Gastrocnemius medialis (tissue), 4 donors: ENCODE measurements at regions not wholly inside any gene's neighbourhood (a gene's known extent, or its start where the extent isn't known, plus 50 kb on each side); places are given as distances from the start of the nearest gene placed in this dataset.

Experiments
- ATAC-seq, 2 donors: fragments of 150-250 bp; one replicate each; pipeline ENCODE4 v1.9.1; 2016
- DNase-seq, 2 donors: peaks; one replicate each; pipeline ENCODE4 v3.0.0-alpha.2; 2019
- H3K27ac ChIP-seq, 4 donors: fragments of 200-600 bp; sonication (generic); 1 replicate in 1 of 4; 2 replicates in 3 of 4; pipeline ENCODE4 v1.5.1; 2016 to 2018; ENCODE audit warnings: mild to moderate bottlenecking in 2 of 4, moderate library complexity in 1 of 4
- H3K27me3 ChIP-seq, 3 donors: fragments of 200-600 bp; sonication (generic) in 2 of 3; 1 replicate in 1 of 3; 2 replicates in 2 of 3; pipeline versions ENCODE4 v1.5.1 to v1.6.0; 2016 to 2019; ENCODE audit warnings: mild to moderate bottlenecking in 1 of 3, moderate library complexity in 1 of 3
- H3K36me3 ChIP-seq, 2 donors: fragments of 200-600 bp; sonication (generic) in 1 of 2; one replicate each; pipeline ENCODE4 v1.5.1; 2017 to 2018
- H3K4me1 ChIP-seq, 2 donors: fragments of 200-600 bp; sonication (generic) in 1 of 2; one replicate each; pipeline ENCODE4 v1.5.1; 2016 to 2017; ENCODE audit warnings: mild to moderate bottlenecking in 2 of 2
- H3K4me3 ChIP-seq, 4 donors: fragments of 200-600 bp; sonication (generic) in 3 of 4; 1 replicate in 1 of 4; 2 replicates in 3 of 4; pipeline ENCODE4 v1.5.1; 2016 to 2019; ENCODE audit warnings: mild to moderate bottlenecking in 2 of 4
- H3K9me3 ChIP-seq, 3 donors: fragments of 200-600 bp; sonication (generic) in 2 of 3; 1 replicate in 1 of 3; 2 replicates in 2 of 3; pipeline ENCODE4 v1.5.1; 2016 to 2019
- POLR2A ChIP-seq, 2 donors: fragments of 450-650 bp; IDR thresholded peaks; one replicate each; pipeline ENCODE4 v1.6.1; 2017; ENCODE audit warnings: antibody characterized with exemption in 2 of 2, mild to moderate bottlenecking in 2 of 2, moderate library complexity in 2 of 2
- in situ Hi-C, 4 donors: fragments of 200-750 bp; cut with MboI; loops; one replicate each; pipeline versions ENCODE4 v1.15.0 to v1.8.0; 2017; ENCODE audit warnings: low sequenced_read_pairs in 4 of 4
- intact Hi-C: fragments of 100-400 bp; cut with DNase I; formaldehyde crosslinking; loops from one replicate; pipeline ENCODE4 v1.15.1; 2023; ENCODE audit warnings: low total_unique reads
- TF ChIP-seq, protein P1 (sequence below), 5 experiments: fragments of 450-650 bp in 3 of 5; fragments of 200-600 bp in 2 of 5; sonication (generic) in 2 of 5; IDR thresholded peaks in 4 of 5; conservative IDR thresholded peaks in 1 of 5; 1 replicate in 4 of 5; 2 replicates in 1 of 5; pipeline ENCODE4 v1.5.1; 2016 to 2019; ENCODE audit warnings: antibody characterized with exemption in 5 of 5, mild to moderate bottlenecking in 3 of 5, moderate library complexity in 3 of 5

DNA sequence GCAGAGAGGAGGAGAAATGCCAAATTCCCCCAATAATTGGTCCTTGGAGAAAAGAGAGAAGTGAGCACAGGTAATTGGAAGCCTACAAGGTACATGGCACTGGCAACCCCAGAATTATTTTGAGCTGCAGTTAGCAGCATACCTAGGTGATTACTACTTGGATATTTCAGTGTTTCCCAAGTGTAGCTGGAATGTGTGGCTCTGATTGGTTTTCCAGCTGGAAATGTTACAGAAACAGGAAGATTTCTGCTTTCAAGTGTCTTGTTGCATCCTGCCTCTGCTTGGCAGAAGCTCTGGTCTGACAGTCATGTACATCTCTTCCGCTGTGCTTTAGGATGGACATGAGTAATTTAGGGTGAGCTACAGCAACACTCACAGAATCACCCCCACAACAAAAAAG lies 262.1 kb downstream of the ENC1 start:
- H3K4me3 ChIP-seq, result no peak overlapping the region
- H3K36me3 ChIP-seq, result no peaks in the 10 kb centered on the region
- H3K4me1 ChIP-seq, result peaks cover 50 to 55% of the 10 kb centered on the region in 2 donors
- in situ Hi-C loops (no loop called here), intact Hi-C loops (loop anchor here (1.0 kb wide), 1 partner anchor 27 kb away; no protein-coding TSS in a partner anchor)
- TF ChIP-seq POLR2A (IDR thresholded peaks at IDR 0.05), result no peak
- TF ChIP-seq, protein P1, sequence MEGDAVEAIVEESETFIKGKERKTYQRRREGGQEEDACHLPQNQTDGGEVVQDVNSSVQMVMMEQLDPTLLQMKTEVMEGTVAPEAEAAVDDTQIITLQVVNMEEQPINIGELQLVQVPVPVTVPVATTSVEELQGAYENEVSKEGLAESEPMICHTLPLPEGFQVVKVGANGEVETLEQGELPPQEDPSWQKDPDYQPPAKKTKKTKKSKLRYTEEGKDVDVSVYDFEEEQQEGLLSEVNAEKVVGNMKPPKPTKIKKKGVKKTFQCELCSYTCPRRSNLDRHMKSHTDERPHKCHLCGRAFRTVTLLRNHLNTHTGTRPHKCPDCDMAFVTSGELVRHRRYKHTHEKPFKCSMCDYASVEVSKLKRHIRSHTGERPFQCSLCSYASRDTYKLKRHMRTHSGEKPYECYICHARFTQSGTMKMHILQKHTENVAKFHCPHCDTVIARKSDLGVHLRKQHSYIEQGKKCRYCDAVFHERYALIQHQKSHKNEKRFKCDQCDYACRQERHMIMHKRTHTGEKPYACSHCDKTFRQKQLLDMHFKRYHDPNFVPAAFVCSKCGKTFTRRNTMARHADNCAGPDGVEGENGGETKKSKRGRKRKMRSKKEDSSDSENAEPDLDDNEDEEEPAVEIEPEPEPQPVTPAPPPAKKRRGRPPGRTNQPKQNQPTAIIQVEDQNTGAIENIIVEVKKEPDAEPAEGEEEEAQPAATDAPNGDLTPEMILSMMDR (IDR thresholded peaks at IDR 0.05 in 4 of 5, conservative IDR thresholded peaks at IDR 0.05 in 1 of 5), result no peak
- no peaks in the 10 kb centered on the region for H3K9me3 ChIP-seq
- H3K27me3 ChIP-seq, result no peaks in the 10 kb centered on the region
- DNase-seq (peak in 1 of 2 donors; percentile 10), ATAC-seq (peak; percentile 75 to 79)
- no peak overlapping the region for H3K27ac ChIP-seq

- in situ Hi-C loops, result no loop called here
- Histone ChIP-seq H3K9me3 (no peaks in the 10 kb centered on the region), H3K36me3 (no peaks in the 10 kb centered on the region), H3K27me3 (no peaks in the 10 kb centered on the region), H3K4me1 (peaks cover 39 to 47% of the 10 kb centered on the region in 2 donors), H3K27ac (no peak overlapping the region), H3K4me3 (no peak overlapping the region)
- DNase-seq, result no peak
- ATAC-seq, result no peak
- intact Hi-C loops, result no loop called here
- no peak for TF ChIP-seq POLR2A (IDR thresholded peaks at IDR 0.05)
- TF ChIP-seq, protein P1 (IDR thresholded peaks at IDR 0.05 in 4 of 5, conservative IDR thresholded peaks at IDR 0.05 in 1 of 5), result no peak
These were observed 264.3 kb downstream of the ENC1 start for GRCh38 chr5:74376187-74376586.

DNA sequence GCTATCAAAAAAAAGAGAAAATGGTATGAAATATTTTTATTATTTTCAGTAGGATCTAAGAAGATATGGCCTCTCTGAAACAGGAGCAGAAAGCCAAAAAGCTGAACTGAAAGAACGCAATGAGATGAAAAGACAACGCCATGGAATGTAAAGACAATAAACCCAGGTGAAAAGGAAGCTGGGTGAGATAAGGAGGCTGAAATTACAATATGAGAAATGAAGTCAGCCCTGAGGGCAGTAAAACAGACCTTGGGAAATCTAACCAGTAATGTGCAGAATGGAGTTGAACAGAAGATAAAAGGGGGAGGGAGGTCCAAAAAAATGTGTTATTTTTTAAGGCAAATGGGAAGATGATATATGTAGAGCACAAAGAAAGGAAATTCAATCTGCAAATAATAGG lies 265.3 kb downstream of the ENC1 start:
- no peak overlapping the region for H3K27ac ChIP-seq
- intact Hi-C loops (no loop called here), in situ Hi-C loops (no loop called here)
- no peaks in the 10 kb centered on the region for H3K9me3 ChIP-seq
- ATAC-seq, result no peak
- H3K36me3 ChIP-seq, result no peaks in the 10 kb centered on the region
- no peak for DNase-seq
- no peak overlapping the region for H3K4me3 ChIP-seq
- H3K4me1 ChIP-seq, result peaks cover 34 to 39% of the 10 kb centered on the region in 2 donors
- TF ChIP-seq, protein P1 (IDR thresholded peaks at IDR 0.05 in 4 of 5, conservative IDR thresholded peaks at IDR 0.05 in 1 of 5), result no peak
- H3K27me3 ChIP-seq, result no peaks in the 10 kb centered on the region

DNA sequence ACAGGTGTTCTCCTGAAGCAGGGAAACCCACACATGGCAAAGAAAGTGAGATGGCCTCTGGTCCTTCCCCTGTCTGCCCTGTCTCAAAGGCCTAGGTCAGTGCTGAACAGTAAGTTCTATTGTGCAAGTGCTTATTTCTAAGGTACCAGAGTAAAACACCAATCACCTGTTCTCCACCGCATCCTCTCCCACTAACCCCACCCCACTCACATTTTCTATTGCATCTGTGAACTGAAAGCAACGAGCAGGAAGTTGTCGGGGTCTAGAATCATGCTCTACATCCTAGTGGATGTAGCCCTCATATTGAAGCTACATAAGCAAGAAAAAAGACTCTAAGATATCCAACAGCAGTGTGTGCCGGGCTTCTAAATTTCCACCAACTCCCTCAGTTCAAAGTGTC lies 265.9 kb downstream of the ENC1 start:
- Histone ChIP-seq H3K9me3 (no peaks in the 10 kb centered on the region), H3K27ac (no peak overlapping the region), H3K36me3 (no peaks in the 10 kb centered on the region), H3K4me1 (peaks cover 28 to 34% of the 10 kb centered on the region in 2 donors), H3K4me3 (no peak overlapping the region), H3K27me3 (no peaks in the 10 kb centered on the region)
- DNase-seq, result no peak
- no peak for ATAC-seq
- intact Hi-C loops (no loop called here), in situ Hi-C loops (no loop called here)
- TF ChIP-seq, protein P1 (IDR thresholded peaks at IDR 0.05 in 4 of 5, conservative IDR thresholded peaks at IDR 0.05 in 1 of 5), result no peak
- no peak for TF ChIP-seq POLR2A (IDR thresholded peaks at IDR 0.05)

GRCh38 chr5:74373076-74373475 lies 267.5 kb downstream of the ENC1 start:
- Histone ChIP-seq H3K27ac (peak overlapping the region in 2 of 4 donors; percentile 8 to 47), H3K36me3 (no peaks in the 10 kb centered on the region), H3K4me1 (peaks cover 12 to 18% of the 10 kb centered on the region in 2 donors), H3K4me3 (no peak overlapping the region), H3K9me3 (no peaks in the 10 kb centered on the region), H3K27me3 (no peaks in the 10 kb centered on the region)
- in situ Hi-C loops, result no loop called here
- DNase-seq, result no peak
- no peak for ATAC-seq
- intact Hi-C loops, result no loop called here
- TF ChIP-seq, protein P1 (IDR thresholded peaks at IDR 0.05 in 4 of 5, conservative IDR thresholded peaks at IDR 0.05 in 1 of 5), result no peak
- no peak for TF ChIP-seq POLR2A (IDR thresholded peaks at IDR 0.05)
